PC-3 (cell line): ENCODE measurements at regions not wholly inside any gene's neighbourhood (a gene's known extent, or its start where the extent isn't known, plus 50 kb on each side); places are given as distances from the start of the nearest gene placed in this dataset.

ENCODE experiments used
- EZH2 ChIP-seq: fragments of 300-600 bp; sonication (generic); IDR thresholded peaks from one replicate; pipeline ENCODE4 v1.6.1; 2017; ENCODE audit warnings: antibody characterized with exemption, mild to moderate bottlenecking, low read length; ENCODE audit not compliant: unreplicated experiment
- TF ChIP-seq, protein P1 (sequence below): fragments of 300-600 bp; sonication (generic); conservative IDR thresholded peaks from 2 replicates; pipeline ENCODE4 v1.5.1; 2017; ENCODE audit warnings: antibody characterized with exemption, low read depth, mild to moderate bottlenecking, low read length

- TF ChIP-seq, protein P1, sequence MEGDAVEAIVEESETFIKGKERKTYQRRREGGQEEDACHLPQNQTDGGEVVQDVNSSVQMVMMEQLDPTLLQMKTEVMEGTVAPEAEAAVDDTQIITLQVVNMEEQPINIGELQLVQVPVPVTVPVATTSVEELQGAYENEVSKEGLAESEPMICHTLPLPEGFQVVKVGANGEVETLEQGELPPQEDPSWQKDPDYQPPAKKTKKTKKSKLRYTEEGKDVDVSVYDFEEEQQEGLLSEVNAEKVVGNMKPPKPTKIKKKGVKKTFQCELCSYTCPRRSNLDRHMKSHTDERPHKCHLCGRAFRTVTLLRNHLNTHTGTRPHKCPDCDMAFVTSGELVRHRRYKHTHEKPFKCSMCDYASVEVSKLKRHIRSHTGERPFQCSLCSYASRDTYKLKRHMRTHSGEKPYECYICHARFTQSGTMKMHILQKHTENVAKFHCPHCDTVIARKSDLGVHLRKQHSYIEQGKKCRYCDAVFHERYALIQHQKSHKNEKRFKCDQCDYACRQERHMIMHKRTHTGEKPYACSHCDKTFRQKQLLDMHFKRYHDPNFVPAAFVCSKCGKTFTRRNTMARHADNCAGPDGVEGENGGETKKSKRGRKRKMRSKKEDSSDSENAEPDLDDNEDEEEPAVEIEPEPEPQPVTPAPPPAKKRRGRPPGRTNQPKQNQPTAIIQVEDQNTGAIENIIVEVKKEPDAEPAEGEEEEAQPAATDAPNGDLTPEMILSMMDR: peak; percentile 45; the same call in 1 of the 2 replicates
- TF ChIP-seq EZH2: no peak
These were observed 373.4 kb upstream of the PDE3A start for GRCh38 chr12:19994968-19995367.
